B cell (primary cell): ENCODE measurements at regions not wholly inside any gene's neighbourhood (a gene's known extent, or its start where the extent isn't known, plus 50 kb on each side); places are given as distances from the start of the nearest gene placed in this dataset.

ENCODE experiments used
- CTCF ChIP-seq: fragments of 200-600 bp; IDR thresholded peaks from one replicate; pipeline ENCODE4 v1.8.0; 2022; ENCODE audit warnings: antibody characterized with exemption, mild to moderate bottlenecking
- EZH2 ChIP-seq: IDR thresholded peaks from 2 replicates; pipeline ENCODE4 v1.6.1; 2012; ENCODE audit warnings: borderline replicate concordance, low read depth, mild to moderate bottlenecking, moderate library complexity, low read length; ENCODE audit not compliant: insufficient read depth, poor library complexity, severe bottlenecking

GRCh38 chr11:88414385-88414861, 76.9 kb upstream of the CTSC start:
- TF ChIP-seq EZH2 = no peak
- no peak for TF ChIP-seq CTCF
